ENCODE measurements at regions not wholly inside any gene's neighbourhood (a gene's known extent, or its start where the extent isn't known, plus 50 kb on each side); places are given as distances from the start of the nearest gene placed in this dataset.

GRCh38 chrX:155694649-155695048 lies 81.9 kb upstream of the TMLHE start:
- intact Hi-C loops (cut with micrococcal nuclease), result no loop called here

GRCh38 chrX:155682834-155683233 lies 70.1 kb upstream of the TMLHE start:
- intact Hi-C loops (cut with micrococcal nuclease), result no loop called here

DNA sequence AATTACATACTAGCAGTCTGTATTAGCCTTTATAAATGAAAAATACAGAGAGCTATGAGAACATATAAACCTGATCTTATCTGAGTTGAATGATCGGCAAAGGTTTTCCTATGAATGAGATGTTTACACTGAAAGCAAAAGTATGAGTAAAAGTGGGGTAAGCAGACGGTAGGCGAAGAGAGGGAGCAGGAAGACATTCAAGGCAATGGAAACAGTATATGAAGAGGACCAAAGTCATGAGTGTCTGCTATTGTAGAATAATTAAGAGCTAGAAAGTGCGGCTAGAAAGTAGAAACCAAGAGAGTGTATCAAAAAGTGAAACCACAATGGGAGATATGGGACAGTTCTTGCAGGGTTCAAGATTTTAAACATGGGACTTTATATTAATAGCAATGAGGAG lies 67.0 kb upstream of the TMLHE start:
- intact Hi-C loops (cut with micrococcal nuclease), result no loop called here

DNA sequence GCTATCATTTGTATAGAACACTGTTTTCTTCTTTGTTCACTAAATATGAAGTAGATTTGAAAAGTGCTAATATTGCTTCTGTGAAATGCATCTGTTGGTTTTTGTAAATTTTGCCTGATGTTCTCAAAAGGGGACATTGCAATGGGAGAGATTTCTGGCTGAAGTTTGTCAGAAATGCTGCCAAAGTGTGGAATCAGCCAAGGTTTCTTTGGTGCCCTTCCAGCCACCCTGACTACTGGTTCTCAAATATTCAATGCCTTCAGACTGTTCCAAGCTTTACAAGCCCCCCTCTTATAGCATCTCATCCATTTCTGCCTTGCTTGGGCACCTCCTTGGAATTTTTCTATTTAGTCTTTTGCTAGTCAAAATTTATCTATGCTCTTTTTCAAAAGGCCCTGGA lies 60.6 kb upstream of the TMLHE start:
- intact Hi-C loops (cut with micrococcal nuclease), result no loop called here

GRCh38 chrX:155666741-155667140 lies 54.0 kb upstream of the TMLHE start:
- intact Hi-C loops (cut with micrococcal nuclease), result no loop called here

All from T-helper 1 cell treated with Interleukin-12 subunit alpha and Interleukin-12 subunit beta and Interleukin-4 antibody, amounts not matched to agents 30 ng/mL and 1 ng/mL, for 36 hours (primary cell).